ENCODE measurements at regions not wholly inside any gene's neighbourhood (a gene's known extent, or its start where the extent isn't known, plus 50 kb on each side); places are given as distances from the start of the nearest gene placed in this dataset.

DNA sequence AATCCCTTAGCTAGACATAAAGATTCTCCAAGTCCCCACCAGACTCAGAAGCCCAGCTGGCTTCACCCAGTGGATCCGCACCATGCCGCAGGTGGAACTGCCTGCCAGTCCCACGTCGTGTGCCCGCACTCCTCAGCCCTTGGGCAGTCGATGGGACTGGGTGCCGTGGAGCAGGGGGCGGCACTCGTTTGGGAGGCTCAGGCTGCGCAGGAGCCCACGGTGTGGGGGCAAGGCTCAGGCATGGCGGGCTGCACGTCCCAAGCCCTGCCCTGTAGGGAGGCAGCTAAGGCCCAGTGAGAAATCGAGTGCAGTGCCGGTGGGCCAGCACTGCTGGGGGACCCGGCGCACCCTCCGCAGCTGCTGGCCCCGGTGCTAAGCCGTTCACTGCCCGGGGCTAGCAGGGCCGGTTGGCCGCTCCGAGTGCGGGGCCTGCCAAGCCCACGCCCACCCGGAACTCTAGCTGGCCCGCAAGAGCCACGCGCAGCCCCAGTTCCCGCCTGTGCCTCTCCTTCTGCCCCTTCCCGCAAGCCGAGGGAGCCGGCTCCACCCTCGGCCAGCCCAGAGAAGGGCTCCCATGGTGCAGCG is 95.9 kb upstream of the DTNBP1 start:
- H3K36me3 Mint-ChIP-seq: no peaks in the 10 kb centered on the region
- H3K4me1 Mint-ChIP-seq: no peaks in the 10 kb centered on the region
- peaks cover 0 to 5% of the 10 kb centered on the region in 2 donors for H3K27me3 Mint-ChIP-seq (ENCODE audit: low read depth in 2 of 2)
- TF ChIP-seq, protein P1, sequence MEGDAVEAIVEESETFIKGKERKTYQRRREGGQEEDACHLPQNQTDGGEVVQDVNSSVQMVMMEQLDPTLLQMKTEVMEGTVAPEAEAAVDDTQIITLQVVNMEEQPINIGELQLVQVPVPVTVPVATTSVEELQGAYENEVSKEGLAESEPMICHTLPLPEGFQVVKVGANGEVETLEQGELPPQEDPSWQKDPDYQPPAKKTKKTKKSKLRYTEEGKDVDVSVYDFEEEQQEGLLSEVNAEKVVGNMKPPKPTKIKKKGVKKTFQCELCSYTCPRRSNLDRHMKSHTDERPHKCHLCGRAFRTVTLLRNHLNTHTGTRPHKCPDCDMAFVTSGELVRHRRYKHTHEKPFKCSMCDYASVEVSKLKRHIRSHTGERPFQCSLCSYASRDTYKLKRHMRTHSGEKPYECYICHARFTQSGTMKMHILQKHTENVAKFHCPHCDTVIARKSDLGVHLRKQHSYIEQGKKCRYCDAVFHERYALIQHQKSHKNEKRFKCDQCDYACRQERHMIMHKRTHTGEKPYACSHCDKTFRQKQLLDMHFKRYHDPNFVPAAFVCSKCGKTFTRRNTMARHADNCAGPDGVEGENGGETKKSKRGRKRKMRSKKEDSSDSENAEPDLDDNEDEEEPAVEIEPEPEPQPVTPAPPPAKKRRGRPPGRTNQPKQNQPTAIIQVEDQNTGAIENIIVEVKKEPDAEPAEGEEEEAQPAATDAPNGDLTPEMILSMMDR (IDR thresholded peaks at IDR 0.05): no peak
- H3K36me3 ChIP-seq (ENCODE audit: control insufficient read depth, insufficient read depth, low read length): no peaks in the 10 kb centered on the region
- H3K27me3 ChIP-seq (ENCODE audit: control insufficient read depth, insufficient read depth, low read length): no peaks in the 10 kb centered on the region
- 95% methylated on average over 36 of the region's 36 CpGs for WGBS (ENCODE audit: insufficient coverage)
- H3K9me3 Mint-ChIP-seq: no peaks in the 10 kb centered on the region
- no peak overlapping the region for H3K4me3 Mint-ChIP-seq
- no peak overlapping the region for H3K27ac Mint-ChIP-seq
- no peak overlapping the region for H3K27ac ChIP-seq (ENCODE audit: low read length)
- no peaks in the 10 kb centered on the region for H3K4me1 ChIP-seq (ENCODE audit: control insufficient read depth, insufficient read depth, low read length)
- no peak for DNase-seq
- H3K9me3 ChIP-seq (ENCODE audit: control insufficient read depth, insufficient read depth, low read length): no peaks in the 10 kb centered on the region
- H3K4me3 ChIP-seq (ENCODE audit: low read length): no peak overlapping the region
- intact Hi-C loops (cut with micrococcal nuclease): no loop called here
- no peak for ATAC-seq

GRCh38 chr6:15755526-15755925 is 92.7 kb upstream of the DTNBP1 start:
- Mint-ChIP-seq H3K36me3 (no peaks in the 10 kb centered on the region), H3K27ac (no peak overlapping the region), H3K4me1 (no peaks in the 10 kb centered on the region), H3K27me3 (ENCODE audit: low read depth in 2 of 2) (peaks cover 0 to 2% of the 10 kb centered on the region in 2 donors), H3K9me3 (no peaks in the 10 kb centered on the region), H3K4me3 (no peak overlapping the region)
- TF ChIP-seq, protein P1 (IDR thresholded peaks at IDR 0.05): no peak
- Histone ChIP-seq H3K36me3 (ENCODE audit: control insufficient read depth, insufficient read depth, low read length) (no peaks in the 10 kb centered on the region), H3K9me3 (ENCODE audit: control insufficient read depth, insufficient read depth, low read length) (no peaks in the 10 kb centered on the region), H3K27me3 (ENCODE audit: control insufficient read depth, insufficient read depth, low read length) (no peaks in the 10 kb centered on the region), H3K27ac (ENCODE audit: low read length) (no peak overlapping the region), H3K4me1 (ENCODE audit: control insufficient read depth, insufficient read depth, low read length) (no peaks in the 10 kb centered on the region), H3K4me3 (ENCODE audit: low read length) (no peak overlapping the region)
- intact Hi-C loops (cut with micrococcal nuclease): no loop called here
- no peak for ATAC-seq
- 93% methylated on average over 6 of the region's 6 CpGs for WGBS (ENCODE audit: insufficient coverage)
- no peak for DNase-seq

GRCh38 chr6:15754706-15755079 is 91.9 kb upstream of the DTNBP1 start:
- Mint-ChIP-seq H3K9me3 (no peaks in the 10 kb centered on the region), H3K27me3 (ENCODE audit: low read depth in 2 of 2) (peaks cover 0 to 2% of the 10 kb centered on the region in 2 donors), H3K27ac (no peak overlapping the region), H3K4me3 (no peak overlapping the region), H3K36me3 (no peaks in the 10 kb centered on the region), H3K4me1 (no peaks in the 10 kb centered on the region)
- no peak overlapping the region for H3K27ac ChIP-seq (ENCODE audit: low read length)
- H3K9me3 ChIP-seq (ENCODE audit: control insufficient read depth, insufficient read depth, low read length): no peaks in the 10 kb centered on the region
- no peaks in the 10 kb centered on the region for H3K4me1 ChIP-seq (ENCODE audit: control insufficient read depth, insufficient read depth, low read length)
- no peaks in the 10 kb centered on the region for H3K27me3 ChIP-seq (ENCODE audit: control insufficient read depth, insufficient read depth, low read length)
- no peak for DNase-seq
- TF ChIP-seq, protein P1 (IDR thresholded peaks at IDR 0.05): no peak
- intact Hi-C loops (cut with micrococcal nuclease): no loop called here
- ATAC-seq: no peak
- H3K4me3 ChIP-seq (ENCODE audit: low read length): no peak overlapping the region
- no peaks in the 10 kb centered on the region for H3K36me3 ChIP-seq (ENCODE audit: control insufficient read depth, insufficient read depth, low read length)
- 95% methylated on average over 9 of the region's 9 CpGs for WGBS (ENCODE audit: insufficient coverage)

- Mint-ChIP-seq H3K4me3 (no peak overlapping the region), H3K36me3 (no peaks in the 10 kb centered on the region), H3K9me3 (no peaks in the 10 kb centered on the region), H3K27ac (no peak overlapping the region), H3K27me3 (ENCODE audit: low read depth in 2 of 2) (peaks cover 0 to 2% of the 10 kb centered on the region in 2 donors), H3K4me1 (no peaks in the 10 kb centered on the region)
- ATAC-seq: no peak
- no peaks in the 10 kb centered on the region for H3K9me3 ChIP-seq (ENCODE audit: control insufficient read depth, insufficient read depth, low read length)
- H3K4me3 ChIP-seq (ENCODE audit: low read length): no peak overlapping the region
- intact Hi-C loops (cut with micrococcal nuclease): no loop called here
- WGBS (ENCODE audit: insufficient coverage): 68% methylated on average over 5 of the region's 5 CpGs
- DNase-seq: no peak
- no peaks in the 10 kb centered on the region for H3K36me3 ChIP-seq (ENCODE audit: control insufficient read depth, insufficient read depth, low read length)
- H3K27ac ChIP-seq (ENCODE audit: low read length): no peak overlapping the region
- no peaks in the 10 kb centered on the region for H3K27me3 ChIP-seq (ENCODE audit: control insufficient read depth, insufficient read depth, low read length)
- H3K4me1 ChIP-seq (ENCODE audit: control insufficient read depth, insufficient read depth, low read length): no peaks in the 10 kb centered on the region
- TF ChIP-seq, protein P1 (IDR thresholded peaks at IDR 0.05): no peak
These were observed 91.3 kb upstream of the DTNBP1 start for GRCh38 chr6:15754035-15754705.
